Limb (tissue), 2 donors: ENCODE measurements at regions not wholly inside any gene's neighbourhood (a gene's known extent, or its start where the extent isn't known, plus 50 kb on each side); places are given as distances from the start of the nearest gene placed in this dataset.
"Not testable (repeated sequence)": the region's sequence is repeated elsewhere in the genome, so short reads cannot be mapped to it uniquely, and the experiment has no call there.

Source experiments
- DNase-seq, 2 donors: peaks; one replicate each; pipeline ENCODE4 v3.0.0-alpha.2; 2016; ENCODE audit errors: extremely low spot score in 2 of 2

GRCh38 chr18:35770376-35771014 lies 189.0 kb downstream of the GALNT1 start:
- DNase-seq: no peak

DNA sequence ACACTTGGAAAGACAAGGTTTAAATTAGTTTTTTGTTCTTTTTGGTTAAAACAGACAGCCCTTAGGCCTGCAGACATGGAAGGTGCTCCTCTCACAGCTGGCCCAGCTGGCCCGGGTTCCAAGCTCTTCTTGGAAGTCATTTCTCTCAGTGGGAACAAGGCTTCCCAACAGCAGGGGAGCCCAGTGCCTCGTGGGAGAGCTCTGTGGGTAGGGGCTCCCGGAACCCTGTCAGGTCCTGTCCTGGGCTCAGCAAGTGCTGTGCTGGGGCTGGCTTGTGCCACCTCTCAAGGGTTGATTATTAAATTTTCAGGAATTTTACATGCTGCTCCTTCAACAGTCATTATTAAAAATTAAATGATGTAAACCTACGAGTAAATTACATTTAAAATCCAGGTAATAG lies 189.6 kb downstream of the GALNT1 start:
- no peak for DNase-seq

DNA sequence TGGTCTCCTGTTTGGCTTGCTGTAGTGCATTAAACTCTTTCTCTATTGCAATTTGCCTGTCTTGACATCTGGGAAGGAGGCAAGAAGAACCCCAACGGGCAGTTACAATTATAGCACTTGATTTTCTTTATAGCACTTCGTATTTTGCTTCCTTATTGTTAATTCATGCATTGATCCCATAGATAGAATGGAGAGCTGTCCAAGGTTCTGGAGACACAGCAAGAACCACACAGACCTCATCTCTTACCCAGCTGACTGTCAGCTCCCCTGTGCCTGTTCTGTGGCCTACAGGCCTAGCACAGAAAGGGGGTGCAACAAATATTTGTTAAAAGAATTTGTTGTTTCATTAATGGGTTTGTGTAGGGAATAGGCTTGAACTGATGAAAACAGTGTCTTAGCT lies 194.3 kb downstream of the GALNT1 start:
- DNase-seq: no peak

DNA sequence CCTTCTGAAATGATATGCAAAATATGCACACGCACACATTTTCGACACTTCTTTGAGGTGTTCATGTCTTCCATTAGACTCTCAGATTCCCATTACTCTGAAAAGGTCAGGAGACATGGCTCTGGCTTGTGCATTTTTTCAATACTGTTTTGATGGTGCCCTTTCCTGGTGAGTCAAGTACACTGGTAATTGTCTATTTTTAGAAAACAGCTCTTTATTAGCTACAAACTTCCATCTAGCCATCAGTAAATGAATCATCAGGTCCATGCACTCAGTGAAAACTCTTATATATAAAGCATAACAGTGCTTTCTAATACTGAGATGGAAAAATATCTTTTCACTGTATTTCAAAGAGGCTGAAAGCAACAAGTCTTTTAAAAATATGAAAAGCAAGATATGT lies 194.9 kb downstream of the GALNT1 start:
- DNase-seq: no peak

DNA sequence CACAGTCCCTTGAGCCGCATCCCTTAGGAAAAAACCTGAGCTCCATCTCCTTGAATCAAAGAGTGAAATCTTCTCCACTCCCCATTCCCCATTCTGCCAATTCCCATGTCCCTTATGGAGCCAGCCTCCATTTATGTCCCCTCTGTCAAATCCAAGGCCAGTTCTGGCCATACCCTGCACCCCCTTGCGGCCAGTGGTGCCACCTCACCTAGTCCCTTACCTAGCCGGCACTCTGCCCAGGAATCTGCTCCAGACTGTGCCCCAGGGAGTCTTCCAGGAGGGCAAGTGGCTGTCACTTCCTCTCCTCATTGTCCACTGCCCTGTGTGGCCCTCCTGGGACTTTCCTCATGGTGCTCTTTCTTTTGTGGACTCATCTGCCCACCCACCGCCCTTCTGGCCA lies 195.4 kb upstream of the RMP24 start:
- DNase-seq: no peak

DNA sequence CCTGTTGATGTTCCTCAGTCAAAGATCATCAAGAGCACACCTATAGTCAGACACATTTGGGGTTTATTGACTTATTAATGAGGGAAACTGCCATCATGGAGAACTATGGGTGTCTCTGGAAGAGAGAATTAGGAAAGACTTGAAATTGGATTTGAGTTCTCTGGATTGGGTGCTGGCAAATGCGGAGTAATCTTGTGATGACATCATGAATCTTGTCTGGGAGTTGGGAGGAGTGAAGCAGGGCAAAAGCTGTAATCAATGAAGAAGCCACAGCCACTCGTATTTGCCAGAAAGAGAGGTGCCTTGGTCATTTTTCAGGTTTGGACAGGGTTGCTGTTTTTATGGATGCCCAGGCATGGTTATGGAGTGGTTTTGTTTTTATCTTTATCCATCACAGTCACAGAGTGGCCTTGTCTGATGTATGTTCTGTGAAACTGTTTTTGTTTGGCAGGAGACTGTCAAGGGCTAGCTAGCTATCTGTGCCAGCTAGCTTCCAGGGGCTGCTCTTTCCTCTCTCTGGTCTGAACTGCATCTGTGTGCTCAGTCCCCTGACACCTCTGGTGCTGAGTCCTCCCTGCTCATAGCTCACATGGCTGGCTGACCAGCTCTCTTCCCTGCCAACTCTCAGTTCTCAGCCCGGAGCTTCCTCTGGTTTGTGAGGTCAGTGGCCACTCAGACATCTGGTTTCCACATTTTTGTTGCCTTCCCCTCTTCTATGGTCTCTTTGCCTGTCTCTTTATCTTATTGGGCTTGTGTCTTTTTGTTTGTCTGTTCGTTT lies 193.4 kb upstream of the RMP24 start:
- DNase-seq: no peak

DNA sequence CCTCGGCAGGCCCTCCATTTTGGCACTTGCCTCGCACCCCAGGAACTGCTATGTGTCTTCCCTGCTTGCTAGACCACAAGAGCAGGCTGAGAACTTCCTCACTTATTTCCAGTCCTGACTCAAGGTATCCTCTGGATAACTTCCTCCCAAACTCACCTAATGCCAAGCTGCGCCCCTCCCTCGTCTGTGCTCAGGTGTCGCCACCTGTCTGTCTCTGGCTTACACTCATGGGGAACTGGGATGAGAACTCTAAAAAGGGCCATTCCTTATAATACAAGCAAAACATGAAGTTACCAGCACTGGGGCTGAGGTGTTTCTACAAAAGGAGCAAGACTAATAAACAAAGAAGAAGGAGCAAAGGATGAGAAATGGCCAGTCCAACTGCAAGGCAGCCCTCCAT lies 191.5 kb upstream of the RMP24 start:
- DNase-seq: no peak

DNA sequence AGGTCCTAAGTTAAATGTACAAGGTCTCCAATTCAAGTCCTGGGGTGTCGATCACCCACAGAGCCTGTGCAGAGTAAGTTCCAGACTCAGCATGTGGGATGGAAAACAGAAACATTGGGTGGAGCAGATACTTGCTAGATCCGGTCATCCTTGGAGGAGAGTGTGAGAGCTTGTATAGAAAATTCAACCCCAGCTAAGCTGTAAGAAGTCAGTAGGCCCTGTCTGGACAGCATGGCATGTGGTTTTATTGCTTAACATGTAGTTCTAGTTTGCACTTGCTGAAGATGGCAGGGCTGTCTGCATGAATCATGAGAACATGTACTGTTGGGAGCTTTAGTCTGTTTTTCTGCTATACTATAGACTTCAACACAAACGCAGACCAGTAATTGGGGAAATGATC lies 189.6 kb upstream of the RMP24 start:
- no peak for DNase-seq

DNA sequence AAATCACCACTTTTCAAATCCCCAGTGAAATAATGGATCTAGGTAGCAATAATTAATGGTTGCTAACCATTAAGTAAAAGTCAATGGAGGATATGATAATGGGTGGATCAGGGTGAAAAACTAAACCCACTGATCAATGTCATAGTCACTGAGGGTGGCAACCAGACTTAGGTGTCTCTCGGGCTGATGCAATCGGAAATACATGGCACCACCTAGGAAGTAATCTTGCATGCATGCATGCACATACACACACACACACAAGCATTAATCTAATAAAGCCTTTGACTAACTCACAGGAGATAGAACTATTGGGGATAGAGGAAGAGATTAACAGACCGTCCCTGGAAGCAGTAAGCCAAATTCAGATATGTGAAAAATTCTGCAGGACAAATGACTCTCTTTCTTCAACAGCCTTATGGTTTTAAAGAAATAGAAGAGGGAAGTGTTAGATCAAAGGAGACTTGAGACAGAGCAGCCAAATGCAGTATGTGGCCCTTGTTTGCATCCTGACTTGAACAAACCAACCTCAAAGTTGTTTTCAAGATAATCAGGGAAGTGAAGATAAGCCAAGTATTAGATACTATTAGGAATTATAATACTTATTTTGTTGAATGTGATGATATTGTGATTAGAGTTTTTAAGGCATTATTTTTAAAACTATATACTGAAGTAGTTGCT lies 186.0 kb upstream of the RMP24 start:
- no peak for DNase-seq

DNA sequence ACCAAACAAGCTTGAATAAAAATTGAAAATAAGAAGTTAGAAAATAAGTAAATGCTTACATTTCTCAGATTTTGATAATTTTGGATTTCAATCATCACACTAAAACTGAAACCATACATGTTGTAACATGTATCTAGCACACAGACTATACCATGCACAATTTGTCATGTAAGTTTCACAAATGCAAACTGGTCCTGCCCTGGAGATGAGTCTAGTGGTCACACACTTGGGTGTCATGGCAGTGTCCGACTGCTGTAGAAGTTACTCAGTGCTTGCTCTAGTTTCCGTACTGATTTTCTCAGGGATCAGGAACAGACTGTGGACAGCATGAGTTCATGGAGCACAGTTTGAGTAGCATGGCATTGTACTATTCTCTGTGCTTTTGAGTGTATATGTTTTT lies 182.9 kb upstream of the RMP24 start:
- DNase-seq: no peak

DNA sequence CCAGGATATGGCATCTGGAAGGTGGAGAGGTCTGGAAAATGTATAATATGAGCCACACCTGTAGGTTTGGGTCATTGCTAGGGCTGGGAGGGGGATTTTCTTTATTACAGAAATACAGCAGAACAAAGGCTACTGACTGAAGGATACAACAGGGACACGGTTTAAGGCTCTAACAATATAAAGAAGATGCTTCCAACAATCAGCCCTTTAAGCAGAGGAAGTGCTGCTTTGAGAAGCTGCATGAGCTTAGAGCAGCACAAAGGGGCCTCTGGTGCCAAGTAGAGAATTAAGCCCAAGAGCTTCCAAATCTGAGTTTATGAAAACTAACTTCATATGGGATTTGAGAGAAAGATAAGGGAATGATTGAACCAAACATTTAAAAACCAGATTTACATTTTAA lies 174.5 kb upstream of the RMP24 start:
- no peak for DNase-seq

GRCh38 chr18:35803551-35803950 lies 168.9 kb upstream of the RMP24 start:
- peak in 1 of 2 donors; percentile 19 for DNase-seq

DNA sequence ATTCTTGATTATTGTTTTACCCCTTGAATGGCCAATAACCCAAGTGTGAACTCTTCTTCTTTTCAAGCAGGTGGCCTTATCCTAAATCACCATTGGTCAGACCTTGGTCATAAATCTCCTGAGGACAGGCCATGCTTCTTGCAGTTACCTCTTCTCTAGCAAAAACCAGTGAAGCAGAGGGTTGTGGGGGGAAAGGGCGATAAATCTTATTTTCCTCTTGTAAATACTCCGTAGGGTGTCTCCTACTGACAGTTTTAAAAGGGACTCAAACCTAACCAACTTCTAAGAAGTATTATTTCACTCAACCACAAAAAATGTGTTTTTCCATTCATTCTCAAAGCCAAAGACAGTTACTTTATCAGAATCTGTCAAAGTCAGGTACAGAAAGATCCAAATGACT lies 168.1 kb upstream of the RMP24 start:
- DNase-seq: no peak

GRCh38 chr18:35807811-35808335 lies 164.6 kb upstream of the RMP24 start:
- no peak for DNase-seq

DNA sequence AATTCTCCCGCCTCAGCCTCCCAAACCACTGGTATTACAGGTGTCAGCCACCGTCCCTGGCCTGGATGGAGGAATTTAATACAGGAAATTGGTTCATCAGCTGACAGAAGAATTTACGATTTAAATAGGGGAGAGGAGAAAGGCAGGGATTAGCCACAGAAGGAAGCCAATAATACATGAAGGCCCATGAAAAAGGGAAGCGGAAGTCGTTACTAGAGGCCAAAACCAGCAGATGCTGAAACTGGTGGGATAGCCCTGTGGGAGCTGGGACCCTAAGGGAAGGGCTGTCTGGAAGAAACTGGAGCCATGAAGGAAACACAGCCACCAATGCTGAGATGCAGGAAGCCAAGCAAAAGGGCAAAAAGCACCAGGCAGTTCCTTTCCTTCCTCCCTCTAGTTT lies 163.7 kb upstream of the RMP24 start:
- DNase-seq: no peak

- DNase-seq: no peak
These were observed 162.0 kb upstream of the RMP24 start for GRCh38 chr18:35810520-35810919.

- no peak for DNase-seq
These were observed 160.6 kb upstream of the RMP24 start for GRCh38 chr18:35811896-35812295.

DNA sequence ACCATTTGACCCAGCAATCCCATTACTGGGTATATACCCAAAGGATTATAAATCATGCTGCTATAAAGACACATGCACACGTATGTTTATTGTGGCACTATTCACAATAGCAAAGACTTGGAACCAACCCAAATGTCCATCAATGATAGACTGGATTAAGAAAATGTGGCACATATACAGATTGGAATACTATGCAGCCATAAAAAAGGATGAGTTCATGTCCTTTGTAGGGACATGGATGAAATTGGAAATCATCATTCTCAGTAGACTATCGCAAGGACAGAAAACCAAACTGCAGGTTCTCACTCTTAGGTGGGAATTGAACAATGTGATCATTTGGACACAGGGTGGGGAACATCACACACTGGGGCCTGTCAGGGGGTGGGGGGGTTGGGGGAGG lies 157.5 kb upstream of the RMP24 start:
- not testable (repeated sequence) for DNase-seq

GRCh38 chr18:35816003-35816402 lies 156.5 kb upstream of the RMP24 start:
- no peak for DNase-seq

DNA sequence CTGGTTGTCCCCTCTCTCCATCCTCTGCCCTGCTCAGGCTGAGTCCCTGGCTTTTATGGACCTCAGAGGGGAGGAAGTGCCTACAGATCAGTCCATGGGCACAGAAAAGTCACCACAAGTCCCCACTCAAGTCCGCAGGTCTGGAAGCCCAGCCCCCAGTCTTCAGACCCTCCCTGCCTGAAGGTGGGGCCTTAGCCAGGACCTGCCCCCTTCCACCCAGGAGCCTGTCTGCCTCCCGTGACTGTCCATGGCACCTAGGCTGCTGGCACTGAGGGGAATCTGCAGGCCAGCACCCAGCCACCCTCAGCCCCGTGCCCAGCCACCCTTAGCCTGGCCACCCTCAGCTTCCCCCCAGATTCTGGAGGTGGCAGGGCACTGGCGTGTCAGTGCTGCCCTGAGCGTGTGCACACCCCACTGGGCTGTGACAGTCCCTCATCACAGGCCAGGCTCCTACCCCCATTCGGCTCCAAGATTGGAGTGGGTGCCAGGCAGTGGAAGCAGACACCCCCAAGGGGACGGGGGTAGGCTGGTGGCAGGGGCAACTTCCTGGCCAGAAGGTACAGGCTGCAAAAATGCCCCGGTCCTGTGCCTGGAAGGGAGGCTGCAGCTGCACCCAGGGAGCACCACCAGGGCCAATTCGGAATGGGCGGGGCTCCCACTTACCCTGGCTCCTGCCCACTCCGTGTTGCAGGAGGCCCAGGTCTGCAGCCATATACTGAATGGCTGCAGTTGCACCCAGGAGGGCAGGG lies 154.7 kb upstream of the RMP24 start:
- no peak for DNase-seq

- no peak for DNase-seq
These were observed 154.2 kb upstream of the RMP24 start for GRCh38 chr18:35818353-35818667.

DNA sequence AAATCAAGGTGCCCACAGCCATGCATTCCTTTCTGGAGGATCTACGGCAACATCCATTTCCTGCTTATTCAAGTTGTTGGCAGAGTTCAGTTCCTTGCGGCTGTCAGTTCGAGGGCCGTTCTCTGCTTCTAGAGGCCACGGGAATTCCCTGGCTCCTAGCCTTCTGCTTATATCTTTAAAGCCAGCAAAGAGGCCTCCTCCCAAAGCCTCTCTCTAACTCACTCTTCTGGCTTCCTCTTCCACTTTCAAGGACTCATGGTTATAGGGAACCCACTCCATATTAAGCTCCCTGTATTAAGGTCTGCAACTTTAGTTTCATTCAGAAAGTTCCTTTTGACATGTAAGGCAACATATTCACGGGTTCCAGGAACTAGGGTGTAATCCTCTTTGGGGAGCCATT lies 150.1 kb upstream of the RMP24 start:
- no peak for DNase-seq
